HT1080 (cell line): ENCODE measurements at regions not wholly inside any gene's neighbourhood (a gene's known extent, or its start where the extent isn't known, plus 50 kb on each side); places are given as distances from the start of the nearest gene placed in this dataset.

Experiments
- DNase-seq: peaks from one replicate; pipeline ENCODE4 v3.0.0-alpha.2; 2015; ENCODE audit warnings: low read depth

DNA sequence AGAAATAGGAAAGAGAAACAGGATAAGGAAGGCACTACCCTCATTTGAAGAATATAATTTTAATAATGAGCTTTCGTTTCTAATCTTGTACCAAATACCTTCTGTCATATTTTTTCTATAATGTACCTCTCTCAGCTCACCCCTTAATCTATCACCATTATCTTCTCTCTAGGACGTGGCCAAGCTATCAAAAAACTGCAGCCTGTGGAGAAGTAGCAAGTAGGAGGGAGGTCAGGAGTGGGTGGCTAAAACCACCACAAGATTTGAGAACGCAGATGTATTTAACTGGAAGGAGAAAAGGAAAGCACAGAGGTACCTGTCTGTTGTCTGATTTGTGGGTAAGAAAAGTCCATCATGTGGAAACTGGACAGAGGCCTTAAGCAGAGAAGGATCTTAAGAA is 576.7 kb upstream of the DIPK2B start:
- DNase-seq: no peak

DNA sequence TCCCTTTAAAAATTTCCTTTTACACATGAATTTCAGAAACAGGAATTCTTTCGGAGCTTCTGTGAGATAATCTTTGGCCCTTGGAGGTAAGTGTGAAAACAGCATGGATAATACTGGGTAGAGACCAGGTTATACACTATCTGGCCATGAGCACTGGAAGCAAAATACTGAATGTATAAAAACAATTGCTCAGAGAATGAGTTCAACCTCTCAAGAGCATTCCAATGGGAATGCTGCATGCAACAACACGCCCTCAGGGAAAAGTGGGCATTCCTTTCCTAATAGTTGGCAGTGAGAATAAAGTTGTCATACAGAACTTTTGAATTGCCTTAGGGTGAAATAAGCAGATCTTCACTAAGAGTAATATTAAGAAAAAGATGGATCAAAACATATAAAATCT is 574.8 kb upstream of the DIPK2B start:
- peak; percentile 77 for DNase-seq

- peak; percentile 91 for DNase-seq
Measured at GRCh38 chrX:45774961-45775360, 574.3 kb upstream of the DIPK2B start.

GRCh38 chrX:45773572-45773971 is 572.9 kb upstream of the DIPK2B start:
- no peak for DNase-seq

DNA sequence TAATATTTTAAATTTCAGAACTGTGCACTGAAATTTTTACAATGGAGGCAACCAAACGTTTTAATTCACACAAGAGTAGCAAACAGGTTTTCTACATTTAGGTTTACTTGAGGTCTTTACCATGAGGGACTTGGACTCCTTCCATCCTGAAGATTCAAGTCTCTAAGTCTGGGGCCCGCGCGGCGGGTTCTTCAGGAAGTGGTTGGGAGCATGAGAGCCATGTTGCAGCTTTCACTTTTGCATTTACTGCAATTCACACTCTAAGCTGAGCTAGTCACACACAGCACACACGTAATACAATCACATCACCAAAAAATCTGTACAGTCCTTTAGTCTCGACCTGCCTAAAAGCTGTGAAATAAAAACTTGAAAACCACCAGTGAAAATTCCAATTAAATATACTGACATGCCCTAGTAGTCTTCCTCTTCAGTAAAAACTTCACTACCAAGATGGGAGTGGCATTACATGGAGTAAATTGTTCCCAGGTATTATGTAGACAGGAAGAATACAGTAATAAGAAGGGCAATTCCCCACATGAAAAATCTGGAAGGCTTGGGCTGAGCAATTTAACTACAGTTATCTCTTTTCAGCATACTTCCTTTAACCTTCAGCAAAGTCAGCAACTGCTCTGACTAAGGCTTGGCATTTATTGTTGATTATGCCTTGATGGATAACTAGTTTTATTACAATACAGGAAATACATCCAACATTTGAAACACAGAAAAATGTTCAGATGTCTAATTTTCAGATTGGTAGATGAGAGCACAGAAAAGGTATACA is 571.1 kb upstream of the DIPK2B start:
- DNase-seq: peak; percentile 67

GRCh38 chrX:45771114-45771513 is 570.4 kb upstream of the DIPK2B start:
- peak; percentile 95 for DNase-seq

DNA sequence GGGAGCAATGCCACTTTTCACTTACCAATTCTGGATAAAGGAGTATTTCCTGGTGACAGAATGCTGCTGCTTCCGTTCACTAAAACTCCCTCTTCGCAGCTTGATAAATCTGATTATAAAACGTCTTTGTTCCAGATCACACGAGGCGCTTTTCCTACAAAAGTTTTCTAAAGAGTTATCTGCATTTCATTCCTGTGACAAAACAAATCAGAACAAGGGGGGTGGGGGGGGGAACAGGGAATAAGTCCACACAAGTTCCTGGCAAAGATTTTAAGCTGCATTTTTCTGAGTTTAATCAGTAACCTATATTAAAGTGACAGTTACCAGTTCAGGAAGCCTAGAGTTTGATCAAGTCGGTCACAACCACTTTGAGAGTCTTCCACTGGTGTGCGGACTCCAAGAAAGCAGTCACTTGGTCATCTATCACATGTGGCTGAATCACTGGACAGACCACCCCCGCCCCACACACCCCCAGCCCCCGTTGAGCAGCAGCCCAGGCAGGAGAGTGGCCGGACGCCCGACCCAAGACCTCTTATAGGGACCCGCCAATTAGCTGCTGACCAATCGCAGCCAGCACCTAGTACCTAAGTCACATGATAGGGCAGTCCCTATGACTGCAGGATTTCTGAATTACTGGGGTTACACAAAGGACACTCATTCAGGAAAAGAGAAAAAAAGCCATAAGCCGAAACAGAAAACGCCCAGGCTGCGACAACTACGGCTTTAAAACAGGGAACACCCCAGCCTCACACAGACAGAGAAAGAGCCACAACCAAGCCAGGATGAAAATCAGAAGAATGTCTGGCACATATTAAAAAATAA is 569.3 kb upstream of the DIPK2B start:
- DNase-seq: peak; percentile 88

DNA sequence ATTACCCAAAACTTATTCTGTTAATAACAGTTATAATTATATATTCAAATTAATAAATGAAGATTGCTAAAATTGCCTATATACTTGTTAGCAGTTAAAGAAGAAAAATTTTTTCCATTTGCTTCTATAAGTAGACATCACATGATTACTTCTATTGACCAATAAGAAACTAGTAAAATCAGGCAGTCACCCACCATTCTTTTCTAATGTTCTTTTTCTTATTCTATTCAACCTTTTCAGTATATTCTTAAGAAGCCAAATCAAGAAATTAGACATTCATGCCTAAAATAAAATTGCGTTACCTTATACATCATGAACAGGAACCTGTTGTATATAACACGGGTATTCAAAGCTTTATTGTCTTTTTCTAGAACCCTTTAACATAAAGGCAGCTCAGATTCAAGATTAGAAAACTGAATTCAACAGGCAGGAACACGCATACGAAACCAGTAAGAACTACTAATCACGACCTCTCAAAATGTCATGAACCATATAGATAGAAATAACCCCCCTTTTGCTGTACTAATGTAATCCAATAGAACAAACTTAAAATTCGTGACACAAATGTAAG is 568.1 kb upstream of the DIPK2B start:
- peak; percentile 34 for DNase-seq

- peak; percentile 52 for DNase-seq
Measured at GRCh38 chrX:45766981-45767501, 566.4 kb upstream of the DIPK2B start.

- peak; percentile 57 for DNase-seq
Measured at GRCh38 chrX:45765767-45766166, 565.1 kb upstream of the DIPK2B start.

GRCh38 chrX:45765281-45765680 is 564.6 kb upstream of the DIPK2B start:
- peak; percentile 54 for DNase-seq

- DNase-seq: peak; percentile 54
Measured at GRCh38 chrX:45762699-45763647, 562.3 kb upstream of the DIPK2B start.

GRCh38 chrX:45761920-45762319 is 561.2 kb upstream of the DIPK2B start:
- DNase-seq: peak; percentile 43

GRCh38 chrX:45760187-45760742 is 559.6 kb upstream of the DIPK2B start:
- DNase-seq: peak; percentile 54

DNA sequence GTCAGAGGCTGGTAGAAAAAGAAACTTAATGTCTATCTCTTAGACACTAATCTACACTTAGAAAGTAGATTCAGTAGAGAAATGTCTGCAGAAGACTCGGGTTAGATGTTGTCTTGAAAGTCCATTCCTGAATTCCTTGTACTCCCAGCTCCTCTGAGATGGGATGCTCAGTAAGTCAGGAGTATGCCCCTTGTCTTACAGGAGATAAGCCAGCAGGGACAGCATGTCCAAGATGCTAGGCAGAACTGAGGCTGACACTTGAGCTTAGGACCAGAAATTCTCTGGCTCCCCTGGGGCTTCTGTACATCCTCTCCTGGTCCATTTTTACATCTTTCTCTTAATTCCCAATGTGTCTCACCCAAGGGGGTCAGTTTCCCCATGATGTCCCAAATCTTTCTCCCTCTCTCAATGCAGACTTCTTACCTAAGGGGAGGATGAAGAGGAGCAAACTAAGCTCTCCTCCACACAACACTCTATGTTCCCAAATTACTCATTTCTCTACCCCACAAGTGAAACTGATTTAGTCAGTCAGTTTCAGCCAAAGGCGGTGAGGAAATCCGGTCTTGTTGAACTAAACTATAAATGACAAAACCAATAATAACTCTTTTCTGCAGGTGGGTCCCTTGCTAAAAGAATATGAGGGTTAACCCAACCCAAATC is 558.2 kb upstream of the DIPK2B start:
- DNase-seq: no peak

DNA sequence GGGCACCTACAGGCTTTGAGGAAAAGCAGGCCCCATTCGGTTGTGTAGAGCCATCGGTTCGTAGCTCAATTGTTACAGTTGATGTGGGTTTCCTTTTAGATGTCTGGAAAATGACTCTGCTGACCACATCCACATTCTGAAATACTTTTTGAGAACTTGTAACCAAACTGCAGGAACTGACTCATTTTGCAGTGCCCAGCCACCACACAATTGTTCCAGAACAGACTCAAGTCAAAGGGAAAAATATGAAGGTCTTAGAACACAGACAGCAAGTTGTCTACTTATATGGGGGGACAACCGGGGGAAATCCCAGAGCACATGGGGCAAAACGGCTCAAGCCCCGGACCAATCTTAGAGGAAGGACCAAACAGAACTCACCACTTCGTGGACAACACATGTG is 557.6 kb upstream of the DIPK2B start:
- DNase-seq: peak; percentile 93

DNA sequence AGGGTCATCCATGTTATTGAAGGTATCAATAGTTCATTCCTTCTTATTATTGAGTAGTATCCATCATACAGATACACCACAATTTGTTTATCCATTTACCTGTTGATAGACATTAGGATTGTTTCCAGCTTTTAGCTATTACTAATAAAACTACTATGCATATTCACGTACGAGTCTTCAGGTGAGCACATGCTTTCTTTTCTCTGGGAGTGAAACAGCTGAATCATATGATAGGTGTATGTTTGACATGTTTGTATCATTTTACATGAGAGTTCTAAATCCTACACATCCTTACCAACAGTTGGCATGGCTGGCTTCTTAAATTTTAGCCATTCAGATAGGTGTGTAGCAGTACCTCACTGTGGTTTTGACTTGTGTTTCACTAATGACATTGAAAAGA is 556.6 kb upstream of the DIPK2B start:
- DNase-seq: peak; percentile 22

DNA sequence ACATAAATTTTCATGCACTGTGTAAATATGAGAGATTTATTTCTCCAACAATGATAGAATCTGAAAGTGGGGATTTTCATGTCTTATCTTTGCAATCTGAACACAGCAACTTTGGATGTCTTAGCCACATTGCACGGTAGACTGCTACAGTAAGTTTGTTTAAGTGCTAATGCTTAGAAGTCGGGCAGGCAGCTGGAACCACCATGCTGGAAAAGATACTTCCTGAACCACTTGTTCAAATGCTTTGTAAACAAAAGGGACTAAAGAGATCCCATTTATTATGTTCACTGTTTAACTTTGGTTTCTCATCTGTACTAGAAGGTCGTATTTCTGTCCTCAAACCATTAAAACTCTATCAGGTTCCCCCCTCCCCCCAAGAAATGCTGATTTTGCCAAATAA is 555.9 kb upstream of the DIPK2B start:
- DNase-seq: peak; percentile 35

- peak; percentile 43 for DNase-seq
Measured at GRCh38 chrX:45755703-45756102, 555.0 kb upstream of the DIPK2B start.

DNA sequence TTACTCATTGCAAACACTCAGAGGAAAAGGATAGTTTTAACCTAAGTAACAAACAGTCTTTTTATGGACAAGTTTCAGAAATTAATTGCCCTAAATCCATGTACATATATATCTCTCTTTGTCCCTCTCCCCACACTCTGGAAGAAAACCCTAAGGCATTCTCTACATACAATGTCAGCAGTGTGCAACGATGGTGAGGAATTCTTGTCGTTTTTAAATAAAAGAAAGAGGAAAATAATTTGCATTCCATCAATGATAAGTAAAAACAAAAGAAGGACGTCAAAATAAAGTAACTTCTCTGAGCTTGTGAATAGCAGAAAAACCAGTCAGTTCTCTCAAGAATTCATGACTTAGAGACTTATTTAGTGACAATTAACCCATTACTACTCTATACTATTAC is 550.5 kb upstream of the DIPK2B start:
- no peak for DNase-seq
